ENCODE measurements at regions not wholly inside any gene's neighbourhood (a gene's known extent, or its start where the extent isn't known, plus 50 kb on each side); places are given as distances from the start of the nearest gene placed in this dataset.

GRCh38 chr17:22453181-22453580 is 760.9 kb downstream of the KCNJ18 start:
- DNase-seq: no peak

DNA sequence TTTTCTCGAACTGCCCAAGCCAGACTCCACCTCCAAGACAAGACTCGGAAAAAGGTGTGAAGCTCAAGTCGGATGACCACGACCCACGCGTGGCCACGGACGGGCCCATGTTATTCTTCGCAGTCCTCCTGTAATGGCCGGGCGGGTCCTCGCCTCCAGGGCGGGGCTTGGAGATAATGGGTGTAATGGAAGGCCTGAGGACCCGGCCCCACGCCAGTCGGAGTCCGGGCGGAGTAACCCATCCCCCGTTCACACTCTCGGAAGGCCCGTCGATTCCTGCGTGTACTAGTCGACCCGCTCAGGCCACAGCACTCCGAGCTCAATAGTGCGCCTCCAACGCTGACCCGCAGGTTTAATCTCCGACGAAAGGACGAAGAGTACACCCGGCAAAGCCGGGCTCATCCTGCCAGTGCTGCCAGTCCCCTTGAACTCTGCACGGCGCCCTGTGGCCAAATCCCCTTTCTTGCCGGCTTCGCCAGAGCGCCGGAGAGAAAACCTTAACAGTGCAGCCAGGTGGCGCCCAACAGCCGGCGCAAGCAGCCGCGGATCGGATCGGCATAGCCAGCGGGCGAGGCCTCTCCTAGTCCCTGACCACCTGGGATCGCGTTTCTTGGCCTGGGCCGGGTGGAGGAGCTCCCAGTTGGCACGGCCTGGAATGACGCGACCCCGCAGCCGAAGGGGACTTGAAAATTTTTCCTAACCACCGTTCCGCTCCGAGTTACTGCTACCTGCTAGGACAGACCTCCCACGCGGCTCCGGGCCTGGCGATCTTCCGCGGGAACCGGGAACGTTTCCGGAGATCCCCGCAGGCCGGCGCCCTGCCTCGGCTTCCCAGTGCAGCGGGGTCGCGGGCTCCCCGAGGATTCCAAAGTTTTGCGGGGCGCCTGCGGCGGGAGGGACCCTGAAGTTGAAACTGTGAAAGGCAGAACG is 762.0 kb downstream of the KCNJ18 start:
- no peak for DNase-seq

DNA sequence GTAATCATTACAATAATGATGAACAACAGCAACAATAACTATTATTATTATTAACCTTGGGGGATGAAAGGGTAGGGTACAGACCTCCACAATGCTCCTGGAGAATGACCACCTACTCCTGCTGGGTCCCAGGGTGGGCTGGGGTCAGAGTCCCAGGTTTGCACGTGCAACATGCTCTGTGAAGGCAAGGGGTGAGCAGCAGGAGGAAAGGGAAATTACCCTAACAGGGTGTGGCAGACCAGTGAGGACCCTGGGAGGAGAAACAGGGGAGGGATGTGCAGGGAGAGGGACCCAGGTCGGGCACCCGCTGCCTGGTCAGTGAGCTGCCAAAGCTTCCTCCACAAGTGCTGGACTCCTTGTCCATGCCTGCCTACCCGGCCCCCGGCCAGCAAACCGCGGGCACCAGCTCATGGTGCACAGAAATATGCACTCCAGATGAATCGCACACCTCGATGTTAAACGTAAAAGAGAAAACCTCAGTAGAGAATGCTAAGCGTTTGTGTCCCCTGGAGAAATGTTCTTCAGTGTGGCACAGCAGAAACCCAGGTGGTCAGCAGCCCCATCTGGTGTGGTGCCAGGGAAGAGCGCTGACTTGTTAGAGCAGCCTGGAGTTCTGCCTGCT is 767.1 kb downstream of the KCNJ18 start:
- no peak for DNase-seq

DNA sequence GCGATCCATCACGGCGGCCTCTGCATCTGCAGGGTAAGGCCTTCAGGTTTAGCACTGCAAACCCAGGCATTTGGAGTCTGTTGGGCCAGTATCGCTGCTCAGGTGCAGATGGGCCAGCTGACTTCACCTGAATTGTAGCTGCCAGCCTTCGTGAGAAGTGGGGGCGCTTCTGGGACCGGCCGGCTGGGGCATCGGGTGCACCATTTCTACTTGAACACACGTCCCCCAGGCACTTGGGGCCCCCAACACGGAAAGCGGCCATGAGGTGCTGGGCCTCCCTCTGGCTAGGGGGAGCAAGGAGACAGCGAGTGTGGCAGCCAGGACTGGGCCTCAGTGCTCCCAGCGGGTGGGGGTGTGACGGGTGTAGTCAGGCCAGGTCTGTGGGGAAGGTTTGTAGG is 767.6 kb downstream of the KCNJ18 start:
- DNase-seq: no peak

DNA sequence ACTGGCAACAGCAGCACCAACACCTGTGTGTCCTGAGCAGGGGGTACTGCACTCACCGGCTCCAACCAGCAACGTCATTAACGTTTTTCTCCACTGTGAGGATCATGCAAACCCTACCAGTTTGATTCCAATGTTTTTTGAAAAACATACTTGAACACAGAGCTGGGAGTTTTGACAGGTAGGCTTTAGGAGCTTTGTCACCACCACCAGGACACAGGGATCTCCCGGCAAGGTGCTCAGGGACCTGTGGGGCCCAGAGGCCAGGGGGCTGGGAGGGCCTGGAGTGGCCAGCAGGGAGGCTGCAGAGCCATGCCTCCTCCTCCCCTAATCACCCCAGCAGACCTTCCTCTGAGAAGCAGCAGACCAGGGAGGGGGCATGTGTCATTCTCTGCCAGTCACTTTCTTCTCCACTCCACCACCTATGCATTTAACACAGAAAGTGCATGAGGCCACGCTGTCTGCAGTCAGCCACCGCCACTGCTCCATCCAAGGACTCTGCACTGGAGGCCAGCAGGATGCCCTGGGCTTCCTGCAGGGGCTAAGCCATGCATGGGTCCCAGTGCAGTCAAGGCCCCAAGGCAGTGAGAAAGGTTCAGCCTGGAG is 768.2 kb downstream of the KCNJ18 start:
- DNase-seq: no peak

DNA sequence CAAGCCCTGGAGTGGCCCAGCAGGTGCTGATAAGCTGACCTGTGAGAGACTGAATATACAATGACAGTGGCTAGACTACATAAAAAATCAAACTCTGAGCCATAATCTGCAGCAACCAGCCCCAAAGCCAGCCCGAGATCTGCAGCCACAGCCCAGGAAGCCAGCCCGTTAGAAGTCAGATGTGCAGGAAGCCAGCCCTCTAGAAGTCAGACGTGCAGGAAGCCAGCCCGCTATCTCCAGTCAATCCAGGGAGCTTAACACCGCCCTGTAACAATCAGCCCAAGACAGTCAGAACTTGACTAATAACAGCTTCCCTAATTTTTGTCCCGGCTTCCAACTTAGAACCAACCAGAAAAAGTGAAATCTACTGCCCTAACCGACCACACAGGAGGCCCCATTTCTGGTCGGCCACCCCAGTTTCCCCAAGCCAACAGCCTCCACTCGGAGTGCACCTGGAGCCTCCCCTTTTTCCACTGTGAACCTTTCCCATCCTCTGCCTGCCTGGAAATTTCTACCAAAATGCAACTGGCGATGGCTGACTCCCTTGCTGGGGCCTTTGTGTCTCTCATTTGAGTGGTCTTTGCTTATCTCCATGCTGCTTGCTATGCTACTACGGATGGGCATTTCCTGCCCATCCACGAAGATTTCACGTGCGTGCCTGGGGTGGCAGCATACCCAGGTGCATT is 769.3 kb downstream of the KCNJ18 start:
- no peak for DNase-seq

DNA sequence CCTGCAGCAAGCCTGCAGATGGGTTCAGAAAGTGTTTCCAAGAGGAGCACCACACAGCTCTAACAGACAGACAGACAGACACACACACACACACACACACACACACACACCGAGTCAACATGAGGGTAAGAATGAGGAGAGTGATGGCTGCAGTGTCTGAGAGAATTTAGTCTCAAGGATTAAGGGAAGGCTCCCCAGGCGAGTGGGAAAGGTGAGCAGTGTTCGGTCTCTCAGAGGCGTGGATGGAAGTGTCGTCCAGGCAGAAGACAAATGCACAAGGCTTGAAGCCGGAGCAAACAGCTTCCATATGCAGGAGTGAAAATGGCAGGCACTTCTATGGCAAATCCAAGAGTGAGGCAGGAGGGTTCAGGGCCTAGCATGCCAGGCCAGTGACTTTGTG is 770.1 kb downstream of the KCNJ18 start:
- DNase-seq: no peak

DNA sequence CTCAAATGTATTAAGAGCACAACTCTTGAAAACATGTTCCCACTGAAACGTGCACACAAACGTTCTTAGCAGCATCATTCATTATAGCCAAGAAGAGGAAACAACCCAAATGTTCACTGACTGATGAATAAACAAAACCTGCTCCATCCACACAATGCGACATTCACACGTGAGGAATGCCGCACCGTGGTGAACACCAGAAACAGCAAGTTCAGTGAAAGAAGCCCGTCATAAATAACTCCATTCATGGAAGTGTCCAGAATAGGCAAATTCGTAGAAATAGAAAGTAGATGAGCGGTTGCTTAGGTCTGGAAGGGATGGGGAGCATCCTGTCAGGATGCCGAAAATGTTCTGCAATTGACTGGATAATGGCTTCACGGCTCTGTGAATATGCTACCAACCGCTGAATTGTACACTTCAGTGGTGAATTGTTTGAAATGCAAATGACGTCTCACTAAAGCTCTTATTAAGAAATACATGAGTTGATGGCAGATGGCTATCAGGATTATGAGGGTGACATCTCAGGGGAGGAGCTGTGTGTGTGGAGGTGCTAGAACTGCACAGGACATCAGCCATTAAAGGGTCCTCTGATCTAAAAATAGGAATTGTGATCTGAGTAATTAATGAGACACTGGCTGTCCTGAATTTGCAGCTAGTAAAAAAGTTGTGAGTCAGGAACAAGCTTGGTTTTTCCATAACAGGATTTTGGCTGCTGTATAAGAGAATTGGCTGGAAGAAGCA is 771.0 kb downstream of the KCNJ18 start:
- no peak for DNase-seq

DNA sequence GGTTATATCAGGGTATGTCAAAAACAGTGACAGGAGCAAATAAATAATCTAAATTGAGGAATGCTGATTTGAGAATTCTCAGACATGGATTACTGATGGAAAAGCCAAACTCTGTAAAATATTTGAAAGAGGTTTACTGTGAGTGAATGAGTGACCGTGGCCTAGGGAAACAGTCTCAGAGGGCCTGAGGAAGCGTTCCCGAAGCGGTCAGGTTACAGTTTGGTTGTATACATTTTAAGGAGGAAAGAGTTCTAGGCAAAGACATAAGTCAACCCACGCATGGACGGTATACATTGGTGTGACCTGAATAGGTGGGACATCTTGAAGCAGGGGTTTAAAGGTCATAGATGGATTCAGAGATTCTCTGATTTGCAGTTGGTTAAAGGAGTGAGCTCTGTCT is 771.7 kb downstream of the KCNJ18 start:
- no peak for DNase-seq

GRCh38 chr17:22467720-22468119 is 775.4 kb downstream of the KCNJ18 start:
- DNase-seq: no peak

- no peak for DNase-seq
These were observed 777.0 kb downstream of the KCNJ18 start for GRCh38 chr17:22469101-22469880.

- DNase-seq: no peak
These were observed 777.6 kb downstream of the KCNJ18 start for GRCh38 chr17:22469941-22470340.

GRCh38 chr17:22470411-22471175 is 778.3 kb downstream of the KCNJ18 start:
- no peak for DNase-seq

DNA sequence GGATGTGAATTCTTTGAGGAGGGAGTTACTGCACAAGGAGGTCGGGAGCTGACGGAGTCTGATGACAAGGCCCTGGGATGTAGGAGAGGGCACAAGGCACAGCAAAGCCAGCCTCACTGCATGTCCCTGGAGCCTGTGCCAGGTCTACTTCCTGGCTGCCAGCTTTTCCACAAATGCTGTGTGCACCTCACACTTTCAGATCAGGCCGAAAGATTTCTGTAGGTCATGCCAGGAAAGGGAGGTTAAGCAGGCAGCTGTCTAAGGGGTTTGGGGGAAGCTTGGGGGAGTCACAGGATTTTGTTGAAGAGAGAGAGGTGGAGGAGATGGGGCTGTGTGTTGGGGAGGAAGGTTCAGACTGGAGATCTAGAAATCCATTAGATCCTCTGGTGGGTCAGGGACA is 792.5 kb downstream of the KCNJ18 start:
- no peak for DNase-seq

DNA sequence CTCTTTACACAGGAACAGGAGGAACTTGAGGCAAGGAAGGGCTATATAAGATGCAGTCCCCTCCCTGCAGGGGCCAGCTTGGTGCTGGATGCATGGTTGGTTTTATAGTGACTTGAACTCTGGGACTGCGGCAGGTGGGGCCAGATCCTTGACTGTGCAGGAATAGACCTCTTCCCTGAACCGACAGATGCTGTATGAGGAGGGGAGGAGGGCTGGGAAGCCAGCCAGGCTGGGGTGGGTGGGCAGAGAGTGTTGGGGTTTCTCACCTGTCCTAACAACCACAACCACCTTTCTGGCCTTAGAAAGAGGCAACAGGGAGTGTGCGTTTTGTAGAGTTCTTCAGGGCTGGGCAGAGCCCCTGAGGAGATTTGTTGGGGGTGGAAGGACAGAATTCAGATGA is 798.1 kb downstream of the KCNJ18 start:
- no peak for DNase-seq

- no peak for DNase-seq
These were observed 800.0 kb downstream of the KCNJ18 start for GRCh38 chr17:22492331-22492730.

DNA sequence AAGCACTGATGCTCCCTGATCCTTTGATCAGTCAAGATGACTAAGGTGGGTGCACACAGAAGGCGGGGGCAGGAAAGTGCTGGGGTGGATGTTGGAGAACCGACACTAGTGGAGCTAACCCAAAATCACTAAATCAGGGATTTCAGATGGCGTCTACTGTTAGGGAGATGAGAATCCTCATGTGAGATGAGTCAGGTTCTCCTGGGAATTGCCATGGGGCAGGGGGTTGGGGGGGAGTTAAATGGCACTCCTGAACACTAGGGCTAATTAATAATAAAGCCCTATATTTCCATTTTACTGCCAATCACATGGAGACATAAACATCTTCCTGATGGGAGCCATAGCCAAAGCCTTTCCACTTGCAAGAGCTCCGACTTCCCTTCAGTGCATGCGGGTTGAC is 804.1 kb downstream of the KCNJ18 start:
- no peak for DNase-seq

GRCh38 chr17:22503322-22503899 is 811.1 kb downstream of the KCNJ18 start:
- no peak for DNase-seq

- no peak for DNase-seq
These were observed 813.3 kb downstream of the KCNJ18 start for GRCh38 chr17:22505660-22506059.

DNA sequence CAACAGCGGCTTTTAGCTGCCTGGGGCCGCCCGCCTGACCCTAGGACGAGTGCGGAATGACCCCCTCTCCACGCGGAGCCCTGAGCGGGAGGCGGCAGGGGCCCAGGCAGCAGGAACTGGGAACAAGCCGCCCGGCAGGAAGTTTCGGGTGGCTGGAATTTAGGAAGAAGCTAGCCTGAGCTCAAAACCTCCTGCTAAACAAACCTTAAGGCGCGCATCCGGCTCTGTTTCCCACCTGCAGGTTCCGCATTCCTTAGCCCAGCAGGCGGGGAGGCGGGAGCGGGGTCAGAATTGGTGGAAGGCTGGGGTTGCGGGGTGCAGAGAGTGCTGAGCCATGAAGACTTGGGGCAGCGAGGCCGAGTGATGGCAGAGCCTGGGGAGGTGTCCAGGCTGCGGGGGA is 813.9 kb downstream of the KCNJ18 start:
- no peak for DNase-seq

- DNase-seq: no peak
These were observed 814.5 kb downstream of the KCNJ18 start for GRCh38 chr17:22506861-22507260.
